Globus pallidus (tissue), 1 donor: ENCODE measurements at regions not wholly inside any gene's neighbourhood (a gene's known extent, or its start where the extent isn't known, plus 50 kb on each side); places are given as distances from the start of the nearest gene placed in this dataset.

Experiments used
- DNase-seq: peaks from one replicate; pipeline ENCODE4 v3.0.0-alpha.2; 2015; ENCODE audit warnings: low spot score

DNA sequence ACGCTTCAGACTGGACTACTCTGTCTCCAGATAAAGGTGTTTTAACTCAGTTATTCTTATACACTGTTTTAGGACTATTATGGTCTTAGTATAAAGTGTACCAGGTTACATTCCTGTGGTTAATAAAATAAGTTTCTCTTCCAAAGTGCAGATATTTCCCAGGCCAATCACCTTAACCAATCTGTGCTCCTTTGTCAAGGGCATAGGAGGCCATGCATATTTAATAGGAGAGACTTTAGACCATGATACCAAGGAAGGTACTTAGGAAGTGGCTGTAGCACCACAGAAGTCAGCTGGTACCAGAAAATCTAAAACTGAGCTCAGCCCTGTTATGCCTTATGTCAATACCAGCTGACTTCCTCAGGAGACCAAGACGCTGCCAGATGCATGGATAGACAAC is 226.5 kb upstream of the TMEM72 start:
- no peak for DNase-seq

DNA sequence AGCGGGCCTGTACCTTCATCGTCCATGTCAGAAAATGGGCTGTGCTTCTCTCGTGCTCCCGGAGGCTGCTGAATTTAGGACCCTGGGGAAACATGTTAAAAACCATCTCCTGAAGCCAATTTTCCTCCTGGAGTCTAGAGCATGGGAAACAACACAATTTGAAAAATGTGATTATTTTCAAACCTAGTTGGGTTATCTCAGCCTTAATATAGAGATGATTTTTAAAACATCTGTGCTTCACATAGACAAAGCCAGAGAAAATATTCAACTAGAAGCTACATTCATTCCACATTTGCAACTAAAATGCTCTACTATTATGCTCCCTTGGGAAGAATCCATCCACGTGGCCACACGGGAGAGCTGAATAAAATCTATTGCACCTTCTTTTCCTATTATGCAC is 225.9 kb upstream of the TMEM72 start:
- DNase-seq, result no peak

- no peak for DNase-seq
Observed at GRCh38 chr10:44685747-44686146, 225.4 kb upstream of the TMEM72 start.

- no peak for DNase-seq
Observed at GRCh38 chr10:44689368-44689767, 221.8 kb upstream of the TMEM72 start.

GRCh38 chr10:44696496-44696895 is 214.6 kb upstream of the TMEM72 start:
- DNase-seq, result no peak

DNA sequence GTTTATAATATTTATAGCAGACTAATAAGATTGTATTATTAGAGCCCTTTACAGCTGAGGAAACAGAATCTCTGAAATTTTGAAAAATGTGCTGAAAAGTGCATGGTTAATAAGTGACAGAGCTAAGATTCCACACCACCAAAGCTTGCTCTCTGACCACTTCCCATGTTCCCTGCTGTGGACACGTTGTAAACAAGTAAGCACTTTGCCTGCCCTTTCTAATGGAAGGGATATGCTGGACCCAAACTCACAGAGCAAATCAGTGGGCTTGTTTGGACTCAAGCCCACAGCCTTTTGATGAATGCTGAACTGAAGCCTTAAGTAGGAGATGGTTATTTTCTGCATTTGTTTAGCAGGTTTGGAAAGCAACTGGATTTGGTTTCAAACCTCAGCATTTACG is 214.0 kb upstream of the TMEM72 start:
- DNase-seq, result no peak

DNA sequence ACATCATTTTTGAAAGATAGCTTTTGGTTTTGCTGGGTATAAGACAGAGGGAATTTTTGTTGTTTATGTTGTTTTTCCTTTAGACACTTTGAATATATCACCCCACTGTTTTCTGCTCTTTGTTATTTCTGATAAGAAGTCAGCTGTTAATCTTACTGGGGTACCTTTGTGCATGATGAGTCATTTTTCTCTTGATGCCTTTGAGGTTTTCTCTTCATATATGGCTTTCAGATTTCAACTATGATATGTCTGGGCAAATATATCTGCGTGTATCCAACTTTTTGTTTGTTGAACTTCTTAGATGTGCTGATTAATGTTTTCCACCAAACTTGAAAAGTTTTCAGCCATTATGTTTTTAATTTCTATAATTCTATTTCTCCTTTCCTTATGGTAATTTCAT is 208.6 kb upstream of the TMEM72 start:
- no peak for DNase-seq

- DNase-seq, result no peak
Observed at GRCh38 chr10:44703241-44704155, 207.6 kb upstream of the TMEM72 start.

DNA sequence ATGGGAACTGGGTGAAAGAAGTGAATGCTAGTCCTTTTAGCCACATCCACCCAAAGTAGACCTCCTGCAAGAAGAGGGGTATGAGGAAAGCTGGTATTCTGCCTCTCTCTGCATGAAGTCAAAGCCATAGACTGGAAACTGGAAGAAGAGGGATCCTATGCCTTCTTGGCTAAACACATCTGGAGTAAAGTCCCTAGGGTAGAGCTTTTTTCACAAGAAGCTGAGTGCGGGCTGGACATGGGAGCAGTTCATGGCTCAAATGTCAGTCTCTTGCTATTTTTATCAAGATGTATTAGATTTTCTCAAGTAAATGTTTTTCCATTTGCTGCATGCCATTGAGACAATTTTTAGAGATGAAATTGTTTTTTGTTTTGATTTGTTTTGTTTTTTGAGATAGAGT is 206.5 kb upstream of the TMEM72 start:
- no peak for DNase-seq

DNA sequence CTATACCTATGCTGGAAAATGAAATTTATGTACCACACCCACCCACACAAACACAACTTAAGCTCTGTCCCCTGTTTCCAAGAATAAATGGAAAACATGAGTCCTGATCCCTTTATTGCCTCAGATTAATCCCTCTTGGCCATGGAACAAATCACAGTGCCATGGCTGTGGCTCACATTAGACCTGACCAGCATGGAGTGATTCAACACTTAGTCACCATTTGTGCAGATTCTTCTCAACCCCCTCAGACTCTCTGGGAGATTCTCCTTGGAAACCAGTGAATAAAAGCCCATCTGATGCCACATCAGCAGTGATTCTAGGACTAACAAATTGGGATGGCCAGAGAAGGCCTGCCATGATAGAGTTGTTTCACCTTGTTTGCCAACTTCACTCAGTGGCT is 204.4 kb upstream of the TMEM72 start:
- no peak for DNase-seq

DNA sequence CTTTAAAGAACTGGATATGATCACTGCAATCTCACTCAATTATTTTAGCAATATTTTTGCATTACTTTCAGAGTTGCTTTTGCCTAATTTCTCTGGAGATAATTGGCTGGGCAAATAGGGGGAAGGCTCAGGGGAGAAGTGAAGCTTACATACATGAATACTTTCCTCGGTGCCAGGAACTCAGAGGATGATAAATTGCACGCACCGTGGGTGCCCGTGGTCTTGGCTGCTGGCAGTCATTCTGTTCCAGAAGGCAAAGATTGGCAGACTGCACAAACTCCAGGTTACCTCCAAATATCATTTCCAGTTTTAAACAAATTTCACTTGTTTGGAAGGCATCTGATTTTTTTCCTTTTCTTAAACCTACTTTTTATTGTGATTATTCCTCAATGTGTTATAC is 197.8 kb upstream of the TMEM72 start:
- DNase-seq, result no peak

- no peak for DNase-seq
Observed at GRCh38 chr10:44714451-44714850, 196.7 kb upstream of the TMEM72 start.

DNA sequence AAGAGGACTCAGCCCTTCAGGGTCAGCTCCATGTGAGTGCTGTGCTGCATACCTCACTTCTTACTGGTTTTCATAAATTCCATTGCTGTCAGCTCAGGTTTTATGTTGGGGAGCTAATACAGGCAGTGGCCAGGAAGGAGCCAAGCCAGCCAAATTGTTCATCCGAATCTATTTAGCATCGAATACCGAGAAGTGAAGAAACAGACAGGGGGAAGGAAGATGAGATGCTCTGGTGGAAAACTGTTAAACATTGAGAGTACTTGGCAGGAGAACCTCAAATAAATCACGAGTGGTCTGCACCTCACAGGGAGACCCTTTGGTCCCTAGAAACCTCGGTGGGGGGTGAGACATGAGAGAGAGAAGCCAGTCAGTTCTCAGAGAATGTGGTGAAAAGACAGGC is 196.0 kb upstream of the TMEM72 start:
- no peak for DNase-seq

DNA sequence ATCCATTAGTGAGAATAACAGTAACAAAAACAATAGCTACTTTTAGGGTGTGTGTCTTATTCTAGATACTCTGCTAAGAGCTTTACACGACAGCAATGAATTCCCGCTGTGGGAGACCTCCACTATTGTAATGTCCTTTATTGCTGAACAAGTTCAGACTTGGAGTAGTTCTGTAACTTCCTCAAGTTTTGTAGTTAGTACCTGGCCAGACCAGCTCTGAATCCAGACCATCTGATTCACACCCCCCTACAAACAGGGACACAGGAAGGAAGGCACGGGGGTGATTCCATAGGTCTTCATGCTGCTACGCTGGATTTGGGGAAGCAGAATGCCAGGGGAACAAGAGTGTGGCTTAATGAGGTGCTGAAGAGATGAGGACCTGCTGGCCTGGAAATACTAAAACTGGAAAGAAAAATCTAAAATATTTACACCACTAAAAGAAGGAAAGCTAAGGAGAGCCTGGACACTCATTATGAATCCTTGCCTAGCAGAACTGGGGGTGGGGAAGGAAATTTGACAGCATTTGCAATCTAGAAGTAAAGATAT is 194.6 kb upstream of the TMEM72 start:
- no peak for DNase-seq

DNA sequence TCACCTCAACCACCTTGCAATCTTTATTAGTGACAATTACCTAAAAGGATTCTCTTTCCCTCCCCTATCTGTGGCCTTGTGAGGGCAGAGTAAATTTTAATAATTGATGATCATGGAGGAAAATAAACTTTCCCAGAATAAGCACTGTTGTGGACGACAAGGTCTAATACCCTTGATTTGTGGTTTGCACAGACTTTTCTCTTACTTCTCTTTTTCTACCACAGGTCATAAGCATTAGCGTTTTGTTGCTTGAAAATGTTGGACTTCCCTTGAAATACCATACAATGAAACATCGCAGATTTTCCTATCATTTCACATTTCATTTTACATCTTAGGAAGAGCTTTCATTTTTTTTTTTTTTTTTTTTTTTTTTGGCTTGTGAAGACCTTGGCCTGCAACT is 188.1 kb upstream of the TMEM72 start:
- no peak for DNase-seq

- no peak for DNase-seq
Observed at GRCh38 chr10:44723619-44724325, 187.4 kb upstream of the TMEM72 start.

- no peak for DNase-seq
Observed at GRCh38 chr10:44724415-44725174, 186.5 kb upstream of the TMEM72 start.

DNA sequence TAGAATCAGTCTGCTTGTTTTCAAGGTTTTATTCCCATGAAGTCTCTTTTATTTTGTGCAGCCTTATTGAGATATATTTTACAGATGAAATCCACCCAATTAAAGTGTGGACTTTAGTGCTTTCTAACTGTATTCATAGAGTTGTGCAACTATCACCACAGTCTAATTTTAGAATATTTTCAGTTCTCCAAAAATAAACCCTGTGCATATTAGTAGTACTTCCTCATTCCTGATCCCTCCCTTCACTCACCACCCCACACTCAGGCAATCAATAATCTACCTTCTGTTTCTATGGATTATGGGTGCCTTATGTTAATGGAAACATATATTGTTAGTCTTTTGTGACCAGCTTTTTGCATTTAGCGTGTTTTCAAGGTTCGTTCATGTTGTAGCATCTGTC is 185.7 kb upstream of the TMEM72 start:
- DNase-seq, result peak; percentile 16

GRCh38 chr10:44731283-44731682 is 179.9 kb upstream of the TMEM72 start:
- DNase-seq, result no peak

GRCh38 chr10:44733501-44734488 is 177.3 kb upstream of the TMEM72 start:
- no peak for DNase-seq

DNA sequence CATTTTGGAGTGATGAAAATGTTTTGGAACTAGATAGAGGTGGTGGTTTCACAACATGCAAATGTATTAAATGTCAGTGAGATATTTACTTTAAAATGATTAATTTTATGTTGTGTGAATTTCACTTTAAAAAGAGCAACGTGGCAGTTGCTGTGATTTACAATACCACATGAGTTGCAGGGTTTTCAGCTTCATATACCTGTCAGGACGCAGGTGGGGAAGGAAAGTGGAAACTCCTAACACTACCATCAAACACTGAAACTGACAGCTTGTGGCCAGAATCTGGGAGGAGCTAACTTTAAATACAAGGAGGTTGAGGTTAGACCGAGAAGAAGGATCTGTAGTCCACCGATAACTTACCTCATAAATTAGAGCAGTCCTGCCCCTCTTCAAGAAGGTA is 168.9 kb upstream of the TMEM72 start:
- DNase-seq, result no peak
